ENCODE measurements at regions not wholly inside any gene's neighbourhood (a gene's known extent, or its start where the extent isn't known, plus 50 kb on each side); places are given as distances from the start of the nearest gene placed in this dataset.

GRCh38 chr6:126093108-126093507, 106.8 kb downstream of the TRMT11 start:
- Histone ChIP-seq H3K27me3 (ENCODE audit: control insufficient read depth in 2 of 2, insufficient read depth in 2 of 2, low read length in 2 of 2) (no peaks in the 10 kb centered on the region), H3K9me3 (replicated peaks; ENCODE audit: control insufficient read depth, insufficient read depth, low read depth, low read length) (no peaks in the 10 kb centered on the region), H3K4me2 (ENCODE audit: insufficient read depth, low read length) (no peak overlapping the region), H3K27ac (ENCODE audit: extremely low read depth, low read depth, low read length) (no peak overlapping the region), H3K79me2 (ENCODE audit: control insufficient read depth, insufficient read depth, low read length) (no peaks in the 10 kb centered on the region), H3K4me1 (replicated peaks in 1 of 2; ENCODE audit: control insufficient read depth in 2 of 2, insufficient read depth in 2 of 2, low read length in 2 of 2) (peaks cover 0 to 6% of the 10 kb centered on the region in 2 experiments; a peak in 2 of 5 replicates), H3K9me1 (ENCODE audit: control insufficient read depth, insufficient read depth, low read length) (no peaks in the 10 kb centered on the region), H2AFZ (ENCODE audit: low read depth, low read length) (no peak overlapping the region), H3K36me3 (ENCODE audit: control insufficient read depth, insufficient read depth, low read length) (no peaks in the 10 kb centered on the region), H3K9ac (ENCODE audit: insufficient read depth in 1 of 2, low read depth in 2 of 2, low read length in 2 of 2) (no peak overlapping the region), H3K4me3 (no peak overlapping the region), H4K20me1 (replicated peaks; ENCODE audit: control insufficient read depth, insufficient read depth, low read length) (no peaks in the 10 kb centered on the region)
- ChIA-PET CTCF (ENCODE audit: low intra/inter-chr PET ratio) (no interaction called here), POLR2A (interaction anchor here (2.9 kb wide), 1 partner anchor 11 kb away, joined by 9 read pairs; no protein-coding TSS in a partner anchor)
- in situ Hi-C loops (cut with MboI): no loop called here
- no TSS peak for BruUV-seq (replicated peaks)
- 91% methylated on average over 2 of the region's 2 CpGs for WGBS (ENCODE audit: insufficient coverage, low coverage, missing lambda C conversion rate)
- FAIRE-seq (no peak), DNase-seq (ENCODE audit: extremely low read depth in 1 of 4, low spot score in 3 of 4) (no peak), ATAC-seq (no peak)
- intact Hi-C loops (cut with micrococcal nuclease): no loop called here
- TF ChIP-seq, protein P1, sequence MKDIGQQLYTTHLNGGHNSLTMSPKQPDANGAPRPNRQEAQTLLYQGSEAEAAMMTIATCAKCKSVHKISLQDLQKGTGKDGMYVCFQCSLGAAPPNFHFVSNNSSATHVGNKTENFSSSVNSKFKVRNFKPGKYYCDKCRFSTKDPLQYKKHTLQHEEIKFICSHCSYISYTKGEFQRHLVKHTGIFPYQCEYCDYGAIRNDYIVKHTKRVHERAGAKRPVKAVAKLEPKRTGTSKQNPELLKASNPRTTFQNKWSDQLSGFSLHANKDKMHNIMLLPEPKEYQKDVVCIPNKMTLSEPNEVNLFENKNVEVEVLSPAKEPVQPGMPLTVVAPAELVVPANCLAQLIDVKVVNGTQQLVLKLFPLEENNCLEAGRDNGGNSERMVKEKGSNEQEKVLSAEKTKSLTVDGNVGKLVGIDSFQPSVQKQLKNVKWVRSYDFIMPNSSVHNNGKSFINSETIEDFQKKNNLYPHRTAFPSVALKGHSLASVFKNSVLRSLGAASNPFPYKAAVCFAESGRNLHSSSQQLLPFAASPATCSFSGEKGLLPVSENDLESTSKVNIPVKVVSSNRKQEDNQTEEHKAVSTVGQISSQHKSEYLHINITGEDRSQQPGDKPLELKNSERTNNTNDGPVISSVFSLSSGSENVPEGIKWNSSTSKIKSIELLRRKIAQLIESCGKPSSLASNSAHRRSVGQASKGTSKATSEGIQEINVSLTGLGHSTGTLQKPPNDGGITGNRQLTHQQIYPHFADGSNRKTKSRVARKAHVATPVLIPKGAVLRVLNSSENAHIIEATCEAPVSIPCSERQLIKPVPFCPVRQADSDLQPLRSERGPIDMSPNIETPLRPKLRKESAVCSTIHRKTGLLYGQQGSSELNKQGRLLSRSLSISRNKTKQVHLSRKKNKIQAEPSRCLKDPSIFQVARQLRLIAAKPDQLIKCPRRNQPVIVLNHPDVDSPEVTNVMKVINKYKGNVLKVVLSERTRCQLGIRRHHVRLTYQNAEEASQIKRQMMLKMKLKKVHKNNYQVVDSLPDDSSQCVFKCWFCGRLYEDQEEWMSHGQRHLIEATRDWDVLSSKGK (CRISPR knock-in tag; IDR thresholded peaks at IDR 0.05): no peak
- no peak for TF ChIP-seq EP400 (IDR thresholded peaks at IDR 0.05)
- no peak for TF ChIP-seq ZFX (CRISPR knock-in tag; IDR thresholded peaks at IDR 0.05)
